ENCODE measurements at regions not wholly inside any gene's neighbourhood (a gene's known extent, or its start where the extent isn't known, plus 50 kb on each side); places are given as distances from the start of the nearest gene placed in this dataset.

DNA sequence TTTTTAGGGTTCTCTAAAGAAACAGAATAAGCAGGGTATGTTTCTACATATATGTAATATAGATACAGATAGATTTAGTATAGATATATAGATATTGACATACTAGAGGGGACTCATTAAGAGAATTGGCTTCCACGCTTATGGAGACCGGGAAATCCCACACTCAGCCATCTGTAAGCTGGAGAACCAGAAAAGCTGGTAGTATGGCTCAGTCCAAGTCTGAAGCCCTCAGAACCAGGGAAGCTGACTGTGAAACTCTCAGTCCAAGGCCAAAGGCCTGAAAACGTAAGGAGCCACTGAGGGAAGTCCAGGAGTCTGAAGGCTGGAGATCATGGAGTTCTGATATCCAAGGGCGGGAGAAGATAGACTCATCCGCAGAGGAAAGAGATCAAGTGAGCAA, 441.3 kb upstream of the CDH20 start:
- no peak for TF ChIP-seq POLR2A (IDR thresholded peaks at IDR 0.05)
- TF ChIP-seq, protein P1, sequence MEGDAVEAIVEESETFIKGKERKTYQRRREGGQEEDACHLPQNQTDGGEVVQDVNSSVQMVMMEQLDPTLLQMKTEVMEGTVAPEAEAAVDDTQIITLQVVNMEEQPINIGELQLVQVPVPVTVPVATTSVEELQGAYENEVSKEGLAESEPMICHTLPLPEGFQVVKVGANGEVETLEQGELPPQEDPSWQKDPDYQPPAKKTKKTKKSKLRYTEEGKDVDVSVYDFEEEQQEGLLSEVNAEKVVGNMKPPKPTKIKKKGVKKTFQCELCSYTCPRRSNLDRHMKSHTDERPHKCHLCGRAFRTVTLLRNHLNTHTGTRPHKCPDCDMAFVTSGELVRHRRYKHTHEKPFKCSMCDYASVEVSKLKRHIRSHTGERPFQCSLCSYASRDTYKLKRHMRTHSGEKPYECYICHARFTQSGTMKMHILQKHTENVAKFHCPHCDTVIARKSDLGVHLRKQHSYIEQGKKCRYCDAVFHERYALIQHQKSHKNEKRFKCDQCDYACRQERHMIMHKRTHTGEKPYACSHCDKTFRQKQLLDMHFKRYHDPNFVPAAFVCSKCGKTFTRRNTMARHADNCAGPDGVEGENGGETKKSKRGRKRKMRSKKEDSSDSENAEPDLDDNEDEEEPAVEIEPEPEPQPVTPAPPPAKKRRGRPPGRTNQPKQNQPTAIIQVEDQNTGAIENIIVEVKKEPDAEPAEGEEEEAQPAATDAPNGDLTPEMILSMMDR (IDR thresholded peaks at IDR 0.05): no peak
